IPS-NIHi7 (cell line): ENCODE measurements at regions not wholly inside any gene's neighbourhood (a gene's known extent, or its start where the extent isn't known, plus 50 kb on each side); places are given as distances from the start of the nearest gene placed in this dataset.
"Not testable (repeated sequence)": the region's sequence is repeated elsewhere in the genome, so short reads cannot be mapped to it uniquely, and the experiment has no call there.

Experiments used
- DNase-seq: peaks from one replicate; pipeline ENCODE4 v3.0.0; 2012; ENCODE audit warnings: mixed read lengths; ENCODE audit errors: extremely low spot score

DNA sequence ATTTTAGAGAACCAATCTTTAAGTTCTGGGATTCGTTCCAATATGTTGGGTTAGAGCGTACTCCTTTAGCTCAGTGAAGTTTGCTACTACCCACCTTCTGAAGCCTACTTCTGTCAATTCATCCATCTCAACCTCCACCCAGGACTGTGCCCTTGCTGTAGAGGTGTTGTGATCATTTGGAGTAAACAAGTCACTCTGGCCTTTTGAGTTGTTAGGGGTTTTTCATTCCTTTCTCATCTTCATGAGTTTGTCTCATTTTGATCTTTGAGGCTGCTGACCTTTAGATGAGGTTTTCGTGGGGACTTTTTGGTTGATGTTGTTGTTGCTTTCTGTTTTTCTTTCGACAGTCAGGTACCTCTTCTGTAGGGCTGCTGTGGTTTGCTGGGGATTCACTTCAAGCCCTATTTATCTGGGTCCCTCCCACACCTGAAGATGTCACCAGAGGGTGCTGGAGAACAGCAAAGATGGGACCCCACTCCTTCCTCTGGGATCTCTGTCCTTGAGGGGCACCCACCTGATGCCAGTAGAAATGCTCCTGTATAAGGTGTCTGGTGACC, 158.4 kb downstream of the ANKRD36B start:
- DNase-seq: not testable (repeated sequence)

DNA sequence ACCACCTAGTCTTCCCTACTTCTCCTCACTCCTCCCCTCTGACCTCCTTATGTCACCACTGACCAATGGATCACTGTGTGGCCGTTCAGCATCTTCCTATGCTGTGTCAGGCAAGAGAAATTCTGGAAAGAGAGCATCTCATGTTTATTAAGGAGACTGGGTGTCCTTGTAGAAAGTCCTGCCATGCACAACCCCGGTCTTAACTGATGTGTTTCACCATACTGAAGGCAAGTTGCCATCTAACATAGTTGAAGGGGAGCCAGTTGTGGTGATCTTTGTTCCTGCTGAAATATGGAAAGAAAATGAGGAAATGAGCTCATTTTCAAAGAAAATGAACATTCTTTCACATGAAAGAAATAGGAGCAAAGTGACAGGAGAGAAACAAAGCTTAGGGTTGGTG, 167.3 kb downstream of the ANKRD36B start:
- DNase-seq: not testable (repeated sequence)

DNA sequence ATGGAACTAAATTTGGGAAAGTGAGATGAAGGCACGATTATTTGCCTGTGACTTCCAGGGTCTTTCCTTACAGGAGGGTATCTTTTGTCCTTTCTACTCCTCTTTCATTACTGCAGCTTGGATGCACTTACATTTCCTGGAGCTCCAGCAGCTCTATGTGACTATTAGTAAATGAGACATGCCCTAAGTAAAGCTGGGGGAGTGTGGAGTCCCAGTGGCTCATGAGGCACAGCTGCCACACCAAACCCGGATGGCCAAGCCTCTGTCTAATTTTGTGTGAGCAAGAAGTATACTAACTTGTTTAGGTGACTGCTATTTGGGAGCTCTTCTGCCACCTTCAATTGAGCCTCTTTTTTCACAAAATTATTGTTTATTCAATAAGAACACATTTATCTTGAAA, 183.3 kb downstream of the ANKRD36B start:
- DNase-seq: not testable (repeated sequence)

DNA sequence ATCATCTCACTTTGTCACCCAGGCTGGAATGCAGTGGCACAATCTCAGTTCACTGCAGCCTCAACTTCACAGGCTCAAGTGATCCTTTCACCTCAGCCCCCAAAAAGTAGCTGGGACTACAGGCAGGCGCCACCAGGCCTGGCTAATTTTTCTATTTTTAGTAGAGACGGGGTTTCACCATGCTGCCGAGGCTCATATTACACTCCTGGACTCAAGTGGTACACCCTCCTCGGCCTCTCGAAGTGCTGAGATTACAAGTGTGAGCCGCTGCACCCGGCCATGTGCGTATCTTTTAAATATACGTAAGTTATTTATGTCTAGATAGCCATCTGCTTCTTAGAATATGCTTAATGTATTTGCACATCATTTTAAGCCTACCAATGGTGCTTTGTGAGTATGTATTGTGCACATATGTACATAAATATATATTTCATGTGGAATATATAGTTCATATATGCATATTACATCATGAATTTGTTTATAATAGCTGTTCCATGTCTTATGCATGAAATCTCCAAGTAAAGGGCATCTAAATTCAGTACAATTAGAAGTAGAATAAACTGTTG, 184.4 kb downstream of the ANKRD36B start:
- DNase-seq: not testable (repeated sequence)

DNA sequence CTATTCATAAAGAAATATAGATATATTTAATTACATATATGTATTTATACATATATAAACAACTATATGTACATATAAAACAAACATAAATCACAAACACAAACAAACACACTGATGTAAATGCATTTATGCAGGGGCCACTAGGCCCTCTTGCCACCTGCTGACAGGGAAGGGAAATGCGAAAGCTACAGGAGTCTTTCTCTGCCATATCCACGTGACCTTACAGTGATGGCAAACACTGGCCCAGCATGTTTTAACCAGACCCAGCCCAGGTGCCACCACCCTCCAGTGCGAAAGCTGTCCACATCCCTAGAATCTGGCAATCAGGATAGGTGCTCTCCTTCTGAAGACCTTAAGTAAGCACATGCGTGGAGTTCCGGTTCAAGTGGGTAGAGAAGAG, 187.0 kb downstream of the ANKRD36B start:
- not testable (repeated sequence) for DNase-seq

DNA sequence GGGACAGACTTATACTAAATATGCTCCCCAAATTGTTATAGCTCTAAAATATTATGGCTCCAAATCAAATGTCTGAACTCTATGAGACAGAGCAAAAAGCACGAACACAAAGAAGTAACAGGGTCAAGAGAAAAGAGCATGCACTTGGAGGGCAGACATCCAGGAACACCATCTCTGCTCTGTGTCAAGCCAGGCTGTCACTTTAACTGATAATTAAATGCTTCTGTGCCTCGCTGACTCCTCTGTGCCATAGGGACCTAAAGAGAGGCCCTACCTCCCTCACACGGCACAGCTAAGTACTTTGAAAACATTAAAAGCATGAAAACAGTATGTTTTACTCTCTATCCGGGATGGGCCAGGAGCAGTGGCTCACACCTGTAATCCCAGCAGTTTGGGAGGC, 194.0 kb downstream of the ANKRD36B start:
- not testable (repeated sequence) for DNase-seq

DNA sequence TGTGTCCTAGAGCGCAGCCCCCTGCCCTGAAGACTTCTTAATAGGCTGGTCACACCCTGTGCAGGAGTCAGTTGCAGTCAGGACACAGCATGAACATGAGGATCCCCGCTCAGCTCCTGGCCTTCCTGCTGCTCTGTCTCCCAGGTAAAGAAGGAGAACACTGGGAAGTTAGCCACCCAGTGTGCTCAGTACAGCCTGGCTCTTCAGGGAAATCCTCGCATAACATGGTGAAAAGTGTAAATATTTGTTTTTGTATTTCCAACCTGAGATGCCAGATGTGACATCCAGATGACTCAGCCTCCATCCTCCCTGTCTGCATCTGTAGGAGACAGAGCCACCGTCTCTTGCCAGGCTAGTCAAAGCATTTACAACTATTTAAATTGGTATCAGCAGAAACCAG, 203.9 kb downstream of the ANKRD36B start:
- DNase-seq: not testable (repeated sequence)

DNA sequence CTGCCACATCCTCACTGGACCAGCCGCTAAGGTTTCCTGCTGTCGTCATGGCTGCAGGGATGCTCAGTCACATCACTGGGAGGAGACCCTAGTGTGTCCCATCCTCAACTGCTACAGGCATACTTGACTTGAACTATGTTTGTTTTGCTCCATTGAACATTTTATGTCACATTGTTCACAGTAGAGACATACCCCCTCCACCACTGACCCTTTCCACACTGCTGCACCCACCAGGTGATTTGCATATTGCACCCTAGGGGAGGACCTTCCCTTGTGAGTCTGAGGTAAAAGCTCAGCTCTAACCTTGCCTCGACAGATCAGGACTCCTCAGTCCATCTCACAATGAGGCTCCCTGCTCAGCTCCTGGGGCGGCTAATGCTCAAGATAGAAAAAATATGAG, 213.8 kb downstream of the ANKRD36B start:
- DNase-seq: not testable (repeated sequence)

DNA sequence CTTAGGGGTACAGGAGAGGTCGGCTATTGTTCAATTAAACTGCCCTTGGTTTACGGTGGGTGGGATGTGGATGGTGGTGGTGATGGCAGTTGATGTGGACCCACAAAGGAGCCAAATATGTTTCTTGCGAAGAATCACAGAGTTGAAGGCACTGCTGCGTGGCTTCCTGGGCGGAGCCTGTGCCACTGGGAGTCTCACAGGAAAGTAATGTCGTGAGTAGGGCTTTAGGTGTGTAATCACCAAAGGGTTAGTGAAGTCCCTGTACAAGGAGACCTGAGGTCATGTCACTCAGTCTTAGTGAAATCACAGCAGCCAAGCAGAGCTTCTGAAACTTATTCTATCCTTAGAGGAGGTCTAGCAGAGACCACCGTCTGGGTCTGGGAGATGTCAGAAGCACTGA, 215.3 kb downstream of the ANKRD36B start:
- DNase-seq: not testable (repeated sequence)

DNA sequence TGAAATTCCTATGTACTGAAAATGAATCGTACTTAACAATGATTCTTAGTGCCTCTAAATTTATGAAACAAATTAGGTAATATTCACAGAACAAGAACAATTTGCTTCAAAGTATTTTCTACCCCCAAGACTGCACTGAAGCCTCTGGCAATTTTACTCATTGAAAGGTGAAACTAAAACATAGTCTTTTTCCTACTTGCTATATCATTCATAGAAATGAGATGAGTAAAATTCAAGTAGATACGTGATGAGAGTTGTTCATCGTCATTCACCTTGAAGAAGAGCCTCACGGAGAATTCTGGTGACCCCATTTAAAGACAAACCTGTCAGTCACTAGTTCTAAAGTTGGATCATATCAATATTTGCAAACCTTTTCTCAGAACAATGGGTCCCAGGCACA, 226.5 kb downstream of the ANKRD36B start:
- DNase-seq: not testable (repeated sequence)

DNA sequence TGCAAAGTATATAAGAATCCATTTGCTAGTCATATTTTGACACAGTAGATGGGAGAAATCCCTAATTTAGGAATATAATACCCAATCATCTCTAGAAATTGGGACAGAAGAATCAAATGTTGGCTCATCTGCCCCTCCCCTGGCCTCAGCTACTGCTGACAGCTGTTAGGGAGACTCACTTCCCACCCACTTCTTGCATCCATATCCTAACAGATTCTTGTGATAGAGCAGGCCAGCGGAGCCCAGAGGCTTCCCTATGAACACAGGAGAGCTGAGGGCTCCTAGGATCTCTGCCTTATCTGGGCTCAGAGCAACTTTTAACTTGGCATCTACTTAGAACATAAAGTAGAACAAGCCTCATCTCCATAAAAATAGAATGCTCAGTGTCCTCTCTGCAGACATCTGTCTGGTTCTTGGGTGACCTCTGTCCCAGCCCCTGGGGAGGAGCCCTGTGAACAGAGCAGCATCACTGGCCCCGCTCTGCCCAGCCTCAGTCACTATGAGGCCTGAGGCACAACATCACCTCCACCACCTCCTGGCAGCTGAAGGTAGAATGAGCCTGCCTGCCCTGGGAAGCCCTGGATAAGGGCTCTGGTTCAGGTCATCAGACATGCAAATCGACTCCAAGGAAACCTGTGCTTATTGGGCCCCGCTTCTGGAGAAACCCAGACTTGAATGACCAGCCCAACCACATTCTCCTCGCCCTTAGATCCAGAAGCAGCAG, 229.7 kb downstream of the ANKRD36B start:
- peak; percentile 42 for DNase-seq

DNA sequence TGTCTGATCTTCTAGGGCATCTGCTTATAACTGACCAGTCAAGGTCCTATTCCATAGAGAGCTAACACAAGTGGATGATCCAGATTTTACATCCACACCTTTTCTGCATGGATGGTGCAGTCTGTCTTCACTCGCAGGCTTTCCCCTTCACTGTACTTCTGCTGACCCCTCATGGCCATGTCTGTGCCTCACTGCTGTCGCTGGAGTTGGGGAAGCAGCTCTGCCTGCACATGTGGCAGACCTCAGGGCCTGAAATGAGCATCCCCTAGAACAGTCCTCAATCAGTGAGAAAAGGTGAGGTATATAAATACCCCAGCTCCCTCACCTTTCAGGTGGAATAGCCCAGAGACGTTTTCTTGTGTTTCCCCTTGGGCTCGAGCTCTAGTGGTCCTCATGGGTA, 233.8 kb downstream of the ANKRD36B start:
- DNase-seq: peak; percentile 18

DNA sequence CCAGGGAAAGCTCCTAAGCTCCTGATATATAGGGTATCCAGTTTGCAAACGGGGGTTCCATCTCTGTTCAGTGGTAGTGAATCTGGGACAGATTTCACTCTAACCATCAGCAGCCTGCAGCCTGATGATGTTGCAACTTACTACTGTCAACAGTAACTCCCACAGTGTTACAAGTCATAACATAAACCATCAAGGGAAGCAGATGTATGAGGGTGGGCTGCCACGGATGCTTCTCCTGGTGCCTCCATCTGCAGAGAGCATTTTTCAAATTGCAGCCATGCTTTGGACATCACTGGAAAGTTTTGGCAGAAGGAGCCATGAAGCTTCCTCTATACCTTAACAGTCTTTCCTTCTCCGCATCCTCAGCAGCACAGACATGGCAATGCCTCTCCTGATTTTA, 234.5 kb downstream of the ANKRD36B start:
- DNase-seq: no peak

DNA sequence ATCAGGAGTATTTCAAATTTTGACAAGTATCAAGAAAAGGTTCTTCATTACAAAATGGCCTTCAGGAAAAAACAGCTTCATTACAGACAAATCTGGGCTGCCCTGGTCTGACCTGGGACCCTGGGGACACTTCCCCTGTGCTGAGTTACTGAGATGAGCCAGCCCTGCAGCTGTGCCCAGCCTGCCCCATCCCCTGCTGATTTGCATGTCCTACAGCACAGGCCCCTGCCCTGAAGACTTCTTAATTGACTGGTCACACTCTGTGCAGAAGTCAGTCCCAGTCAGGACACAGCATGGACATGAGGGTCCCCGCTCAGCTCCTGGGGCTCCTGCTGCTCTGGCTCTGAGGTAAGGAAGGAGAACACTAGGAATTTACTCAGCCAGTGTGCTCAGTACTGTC, 235.1 kb downstream of the ANKRD36B start:
- no peak for DNase-seq

DNA sequence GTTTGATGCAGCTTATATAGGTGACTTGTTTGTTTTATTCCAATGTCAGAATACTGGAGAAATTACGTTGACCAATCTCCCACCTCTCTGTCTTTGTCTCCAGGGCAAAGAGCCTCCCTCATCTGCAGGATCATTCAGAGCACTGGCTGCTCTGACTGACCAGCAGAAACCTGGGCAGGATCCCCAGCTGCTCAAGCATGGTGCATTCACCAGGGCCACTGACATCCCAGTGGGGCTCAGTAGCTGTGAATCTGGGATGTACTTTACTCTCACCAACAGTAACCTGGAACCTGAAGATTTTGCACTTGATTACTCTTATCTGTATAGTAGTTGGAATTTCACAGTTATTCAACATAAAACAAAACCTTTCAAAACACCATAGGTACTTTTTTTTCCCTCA, 235.9 kb downstream of the ANKRD36 start:
- no peak for DNase-seq

DNA sequence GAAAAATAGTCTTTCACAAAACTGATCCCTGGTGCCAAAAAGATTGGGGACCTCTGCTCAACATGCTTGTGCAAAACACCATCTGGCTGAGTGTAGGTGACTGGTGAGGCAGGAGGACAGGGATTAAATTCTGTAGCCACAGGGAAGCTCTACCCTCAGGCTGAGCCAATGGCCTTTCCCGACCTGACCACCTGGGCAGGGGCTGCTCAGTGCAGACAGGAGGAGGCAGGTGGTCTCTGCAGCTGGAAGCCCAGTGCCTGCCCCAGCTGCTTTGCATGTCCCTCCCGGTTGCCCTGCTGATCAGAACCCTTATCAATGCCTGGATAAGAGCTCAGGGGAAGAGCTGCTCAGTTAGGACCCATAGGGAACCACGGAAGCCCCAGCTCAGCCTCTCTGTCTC, 235.3 kb downstream of the ANKRD36 start:
- peak; percentile 43 for DNase-seq

DNA sequence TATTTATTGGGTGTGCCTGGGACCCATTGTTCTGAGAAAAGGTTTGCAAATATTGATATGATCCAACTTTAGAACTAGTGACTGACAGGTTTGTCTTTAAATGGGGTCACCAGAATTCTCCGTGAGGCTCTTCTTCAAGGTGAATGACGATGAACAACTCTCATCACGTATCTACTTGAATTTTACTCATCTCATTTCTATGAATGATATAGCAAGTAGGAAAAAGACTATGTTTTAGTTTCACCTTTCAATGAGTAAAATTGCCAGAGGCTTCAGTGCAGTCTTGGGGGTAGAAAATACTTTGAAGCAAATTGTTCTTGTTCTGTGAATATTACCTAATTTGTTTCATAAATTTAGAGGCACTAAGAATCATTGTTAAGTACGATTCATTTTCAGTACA, 232.0 kb downstream of the ANKRD36 start:
- DNase-seq: not testable (repeated sequence)

DNA sequence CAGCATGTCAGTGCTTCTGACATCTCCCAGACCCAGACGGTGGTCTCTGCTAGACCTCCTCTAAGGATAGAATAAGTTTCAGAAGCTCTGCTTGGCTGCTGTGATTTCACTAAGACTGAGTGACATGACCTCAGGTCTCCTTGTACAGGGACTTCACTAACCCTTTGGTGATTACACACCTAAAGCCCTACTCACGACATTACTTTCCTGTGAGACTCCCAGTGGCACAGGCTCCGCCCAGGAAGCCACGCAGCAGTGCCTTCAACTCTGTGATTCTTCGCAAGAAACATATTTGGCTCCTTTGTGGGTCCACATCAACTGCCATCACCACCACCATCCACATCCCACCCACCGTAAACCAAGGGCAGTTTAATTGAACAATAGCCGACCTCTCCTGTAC, 220.7 kb downstream of the ANKRD36 start:
- DNase-seq: not testable (repeated sequence)

DNA sequence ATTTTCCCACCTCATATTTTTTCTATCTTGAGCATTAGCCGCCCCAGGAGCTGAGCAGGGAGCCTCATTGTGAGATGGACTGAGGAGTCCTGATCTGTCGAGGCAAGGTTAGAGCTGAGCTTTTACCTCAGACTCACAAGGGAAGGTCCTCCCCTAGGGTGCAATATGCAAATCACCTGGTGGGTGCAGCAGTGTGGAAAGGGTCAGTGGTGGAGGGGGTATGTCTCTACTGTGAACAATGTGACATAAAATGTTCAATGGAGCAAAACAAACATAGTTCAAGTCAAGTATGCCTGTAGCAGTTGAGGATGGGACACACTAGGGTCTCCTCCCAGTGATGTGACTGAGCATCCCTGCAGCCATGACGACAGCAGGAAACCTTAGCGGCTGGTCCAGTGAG, 219.2 kb downstream of the ANKRD36 start:
- not testable (repeated sequence) for DNase-seq

DNA sequence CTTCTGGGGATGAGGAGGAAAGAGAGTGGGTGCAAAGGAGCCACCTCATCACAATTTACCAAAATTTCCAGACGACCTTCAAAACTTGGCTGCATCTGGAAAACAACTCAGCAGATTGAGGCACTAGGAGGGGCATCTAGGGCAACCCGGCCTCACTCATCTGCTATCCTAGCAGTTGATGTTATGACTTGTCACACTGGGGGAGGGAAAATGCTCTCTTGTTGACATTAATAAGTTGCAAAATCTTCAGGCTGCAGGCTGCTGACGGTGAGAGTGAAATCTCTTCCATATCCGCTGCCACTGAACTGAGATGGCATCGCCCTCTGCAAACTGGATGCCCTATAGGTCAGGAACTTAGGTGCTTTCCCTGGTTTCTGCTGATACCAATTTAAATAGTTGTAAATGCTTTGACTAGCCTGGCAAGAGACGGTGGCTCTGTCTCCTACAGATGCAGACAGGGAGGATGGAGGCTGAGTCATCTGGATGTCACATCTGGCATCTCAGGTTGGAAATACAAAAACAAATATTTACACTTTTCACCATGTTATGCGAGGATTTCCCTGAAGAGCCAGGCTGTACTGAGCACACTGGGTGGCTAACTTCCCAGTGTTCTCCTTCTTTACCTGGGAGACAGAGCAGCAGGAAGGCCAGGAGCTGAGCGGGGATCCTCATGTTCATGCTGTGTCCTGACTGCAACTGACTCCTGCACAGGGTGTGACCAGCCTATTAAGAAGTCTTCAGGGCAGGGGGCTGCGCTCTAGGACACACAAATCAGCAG, 209.2 kb downstream of the ANKRD36 start:
- not testable (repeated sequence) for DNase-seq

DNA sequence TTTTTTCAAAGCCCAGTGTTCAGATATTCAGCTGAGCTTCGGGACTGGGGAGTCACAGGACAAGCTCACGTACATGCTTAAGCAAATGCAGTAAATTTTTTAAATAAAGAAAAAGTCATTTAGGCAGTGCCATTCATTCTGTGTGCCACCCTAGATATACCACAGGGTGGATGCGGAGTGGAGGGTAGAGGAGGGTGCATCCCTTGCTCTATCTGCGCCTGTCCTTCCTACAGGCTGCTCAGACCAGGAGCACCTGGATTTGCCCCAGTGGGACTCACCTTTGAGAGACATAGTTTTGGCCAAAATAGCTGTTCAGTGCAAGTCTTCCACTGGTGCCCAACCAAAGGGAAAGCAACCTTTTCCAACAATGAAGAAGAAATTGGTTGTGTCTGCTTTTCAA, 202.4 kb downstream of the ANKRD36 start:
- not testable (repeated sequence) for DNase-seq

DNA sequence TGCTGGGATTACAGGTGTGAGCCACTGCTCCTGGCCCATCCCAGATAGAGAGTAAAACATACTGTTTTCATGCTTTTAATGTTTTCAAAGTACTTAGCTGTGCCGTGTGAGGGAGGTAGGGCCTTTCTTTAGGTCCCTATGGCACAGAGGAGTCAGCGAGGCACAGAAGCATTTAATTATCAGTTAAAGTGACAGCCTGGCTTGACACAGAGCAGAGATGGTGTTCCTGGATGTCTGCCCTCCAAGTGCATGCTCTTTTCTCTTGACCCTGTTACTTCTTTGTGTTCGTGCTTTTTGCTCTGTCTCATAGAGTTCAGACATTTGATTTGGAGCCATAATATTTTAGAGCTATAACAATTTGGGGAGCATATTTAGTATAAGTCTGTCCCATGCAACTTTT, 199.5 kb downstream of the ANKRD36 start:
- DNase-seq: not testable (repeated sequence)
